MM.1S (cell line): ENCODE measurements at regions not wholly inside any gene's neighbourhood (a gene's known extent, or its start where the extent isn't known, plus 50 kb on each side); places are given as distances from the start of the nearest gene placed in this dataset.

ENCODE experiments used
- EZH2phosphoT487 ChIP-seq: fragments of 300-600 bp; sonication (generic); IDR thresholded peaks from 2 replicates; pipeline ENCODE4 v1.6.1; 2018; ENCODE audit warnings: antibody characterized with exemption, low read length
- TF ChIP-seq, protein P1 (sequence below): fragments of 300-600 bp; sonication (generic); IDR thresholded peaks from 2 replicates; pipeline ENCODE4 v1.5.1; 2016; ENCODE audit warnings: antibody characterized with exemption, low read length, mixed read lengths

DNA sequence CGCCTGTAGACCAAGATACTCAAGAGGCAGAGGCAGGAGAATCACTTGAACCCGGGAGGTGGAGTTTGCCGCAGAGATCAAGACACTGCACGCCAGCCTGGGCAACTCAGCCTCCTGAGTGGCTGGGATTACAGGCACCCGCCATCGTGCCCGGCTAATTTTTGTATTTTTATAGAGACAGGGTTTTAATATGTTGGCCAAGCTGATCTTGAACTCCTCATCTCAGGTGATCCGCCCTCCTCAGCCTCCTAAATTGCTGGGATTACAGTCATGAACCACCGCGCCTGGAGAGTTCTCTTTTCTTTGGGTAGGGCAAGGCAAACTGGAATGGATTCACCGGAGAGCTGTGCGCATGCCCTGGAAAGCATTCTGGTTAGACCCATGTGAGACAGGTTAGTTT, 179.3 kb upstream of the ALG10B start:
- TF ChIP-seq, protein P1, sequence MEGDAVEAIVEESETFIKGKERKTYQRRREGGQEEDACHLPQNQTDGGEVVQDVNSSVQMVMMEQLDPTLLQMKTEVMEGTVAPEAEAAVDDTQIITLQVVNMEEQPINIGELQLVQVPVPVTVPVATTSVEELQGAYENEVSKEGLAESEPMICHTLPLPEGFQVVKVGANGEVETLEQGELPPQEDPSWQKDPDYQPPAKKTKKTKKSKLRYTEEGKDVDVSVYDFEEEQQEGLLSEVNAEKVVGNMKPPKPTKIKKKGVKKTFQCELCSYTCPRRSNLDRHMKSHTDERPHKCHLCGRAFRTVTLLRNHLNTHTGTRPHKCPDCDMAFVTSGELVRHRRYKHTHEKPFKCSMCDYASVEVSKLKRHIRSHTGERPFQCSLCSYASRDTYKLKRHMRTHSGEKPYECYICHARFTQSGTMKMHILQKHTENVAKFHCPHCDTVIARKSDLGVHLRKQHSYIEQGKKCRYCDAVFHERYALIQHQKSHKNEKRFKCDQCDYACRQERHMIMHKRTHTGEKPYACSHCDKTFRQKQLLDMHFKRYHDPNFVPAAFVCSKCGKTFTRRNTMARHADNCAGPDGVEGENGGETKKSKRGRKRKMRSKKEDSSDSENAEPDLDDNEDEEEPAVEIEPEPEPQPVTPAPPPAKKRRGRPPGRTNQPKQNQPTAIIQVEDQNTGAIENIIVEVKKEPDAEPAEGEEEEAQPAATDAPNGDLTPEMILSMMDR, result no peak
- no peak for TF ChIP-seq EZH2phosphoT487
